ENCODE measurements at regions not wholly inside any gene's neighbourhood (a gene's known extent, or its start where the extent isn't known, plus 50 kb on each side); places are given as distances from the start of the nearest gene placed in this dataset.

DNA sequence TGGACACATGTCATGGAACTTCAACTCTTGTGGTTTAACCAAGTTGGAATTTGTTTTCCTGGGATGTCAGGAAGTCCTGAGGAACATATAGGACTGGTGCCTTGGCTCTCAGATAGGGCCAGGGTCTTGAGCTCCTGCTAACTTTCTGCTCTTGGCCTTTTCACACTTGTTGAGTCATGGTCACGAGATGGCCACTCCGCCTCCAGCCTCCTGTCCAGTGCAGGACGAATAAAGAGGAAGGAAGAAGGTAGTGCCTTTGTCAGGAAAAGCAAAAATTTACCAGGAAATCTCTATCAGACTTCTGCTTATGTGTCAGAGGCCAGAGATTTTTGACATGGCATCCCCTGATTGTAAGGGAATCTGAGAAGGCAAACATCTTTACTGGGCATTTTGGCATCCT, 89.1 kb upstream of the ARHGAP20 start:
- no peaks in the 10 kb centered on the region for H3K9me3 ChIP-seq (ENCODE audit: control insufficient read depth, insufficient read depth, low read length)
- H3K36me3 ChIP-seq (ENCODE audit: control insufficient read depth, insufficient read depth, low read length) = no peaks in the 10 kb centered on the region
- no peak overlapping the region for H3K27ac ChIP-seq (ENCODE audit: low read length)
- intact Hi-C loops (cut with micrococcal nuclease) = no loop called here
- no peaks in the 10 kb centered on the region for H3K27me3 Mint-ChIP-seq (ENCODE audit: low read depth in 2 of 2)
- H3K36me3 Mint-ChIP-seq = no peaks in the 10 kb centered on the region
- H3K4me3 Mint-ChIP-seq = no peak overlapping the region
- WGBS (ENCODE audit: insufficient coverage) = 73% methylated on average over 3 of the region's 3 CpGs
- no peak for DNase-seq
- no peaks in the 10 kb centered on the region for H3K9me3 Mint-ChIP-seq
- H3K27me3 ChIP-seq (ENCODE audit: control insufficient read depth, insufficient read depth, low read length) = no peaks in the 10 kb centered on the region
- ATAC-seq = no peak
- H3K4me1 ChIP-seq (ENCODE audit: control insufficient read depth, insufficient read depth, low read length) = peaks cover 8% of the 10 kb centered on the region
- H3K27ac Mint-ChIP-seq = no peak overlapping the region
- TF ChIP-seq, protein P1, sequence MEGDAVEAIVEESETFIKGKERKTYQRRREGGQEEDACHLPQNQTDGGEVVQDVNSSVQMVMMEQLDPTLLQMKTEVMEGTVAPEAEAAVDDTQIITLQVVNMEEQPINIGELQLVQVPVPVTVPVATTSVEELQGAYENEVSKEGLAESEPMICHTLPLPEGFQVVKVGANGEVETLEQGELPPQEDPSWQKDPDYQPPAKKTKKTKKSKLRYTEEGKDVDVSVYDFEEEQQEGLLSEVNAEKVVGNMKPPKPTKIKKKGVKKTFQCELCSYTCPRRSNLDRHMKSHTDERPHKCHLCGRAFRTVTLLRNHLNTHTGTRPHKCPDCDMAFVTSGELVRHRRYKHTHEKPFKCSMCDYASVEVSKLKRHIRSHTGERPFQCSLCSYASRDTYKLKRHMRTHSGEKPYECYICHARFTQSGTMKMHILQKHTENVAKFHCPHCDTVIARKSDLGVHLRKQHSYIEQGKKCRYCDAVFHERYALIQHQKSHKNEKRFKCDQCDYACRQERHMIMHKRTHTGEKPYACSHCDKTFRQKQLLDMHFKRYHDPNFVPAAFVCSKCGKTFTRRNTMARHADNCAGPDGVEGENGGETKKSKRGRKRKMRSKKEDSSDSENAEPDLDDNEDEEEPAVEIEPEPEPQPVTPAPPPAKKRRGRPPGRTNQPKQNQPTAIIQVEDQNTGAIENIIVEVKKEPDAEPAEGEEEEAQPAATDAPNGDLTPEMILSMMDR (IDR thresholded peaks at IDR 0.05) = no peak
- no peaks in the 10 kb centered on the region for H3K4me1 Mint-ChIP-seq
- H3K4me3 ChIP-seq (ENCODE audit: low read length) = no peak overlapping the region

DNA sequence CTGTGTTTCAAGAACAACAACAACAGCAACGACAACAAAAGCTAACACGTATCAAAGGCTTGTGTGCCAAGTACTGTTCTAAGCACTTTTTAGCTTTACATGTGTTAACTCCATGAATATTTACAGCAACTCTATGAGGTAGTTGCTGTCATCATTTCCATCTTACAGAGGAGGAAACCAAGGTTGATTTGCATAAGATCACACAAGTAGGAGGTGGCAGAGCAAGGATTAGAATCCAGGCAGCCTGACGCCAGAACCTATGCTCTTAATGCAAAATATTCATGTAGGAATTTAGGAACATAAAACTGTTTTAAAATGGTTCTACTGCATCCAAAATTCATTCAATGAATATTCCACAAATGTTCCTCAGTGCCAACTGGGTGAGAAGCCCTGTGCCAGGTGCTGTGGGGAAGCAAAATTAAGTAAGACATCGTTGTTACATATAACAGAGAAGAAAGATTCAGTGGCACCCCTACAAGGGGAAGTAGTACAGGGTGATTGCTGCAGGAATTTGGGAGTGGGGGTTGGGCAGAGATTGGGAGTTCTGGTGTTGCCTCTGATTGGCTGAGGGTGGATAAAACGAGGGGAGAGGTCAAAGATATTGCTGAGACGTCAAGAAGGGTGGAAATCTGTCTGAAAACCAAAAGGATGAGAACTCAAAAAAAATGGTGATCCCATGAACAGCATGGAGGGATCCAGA, 86.1 kb upstream of the ARHGAP20 start:
- Mint-ChIP-seq H3K4me1 (no peaks in the 10 kb centered on the region), H3K4me3 (no peak overlapping the region), H3K36me3 (no peaks in the 10 kb centered on the region), H3K9me3 (no peaks in the 10 kb centered on the region), H3K27ac (no peak overlapping the region), H3K27me3 (ENCODE audit: low read depth in 2 of 2) (no peaks in the 10 kb centered on the region)
- DNase-seq (no peak), ATAC-seq (no peak)
- H3K4me1 ChIP-seq (ENCODE audit: control insufficient read depth, insufficient read depth, low read length) = peaks cover 8% of the 10 kb centered on the region
- 49% methylated on average over 6 of the region's 6 CpGs for WGBS (ENCODE audit: insufficient coverage)
- TF ChIP-seq, protein P1 (IDR thresholded peaks at IDR 0.05) = no peak
- no peak overlapping the region for H3K27ac ChIP-seq (ENCODE audit: low read length)
- no peaks in the 10 kb centered on the region for H3K36me3 ChIP-seq (ENCODE audit: control insufficient read depth, insufficient read depth, low read length)
- intact Hi-C loops (cut with micrococcal nuclease) = no loop called here
- H3K9me3 ChIP-seq (ENCODE audit: control insufficient read depth, insufficient read depth, low read length) = no peaks in the 10 kb centered on the region
- no peak overlapping the region for H3K4me3 ChIP-seq (ENCODE audit: low read length)
- H3K27me3 ChIP-seq (ENCODE audit: control insufficient read depth, insufficient read depth, low read length) = no peaks in the 10 kb centered on the region

DNA sequence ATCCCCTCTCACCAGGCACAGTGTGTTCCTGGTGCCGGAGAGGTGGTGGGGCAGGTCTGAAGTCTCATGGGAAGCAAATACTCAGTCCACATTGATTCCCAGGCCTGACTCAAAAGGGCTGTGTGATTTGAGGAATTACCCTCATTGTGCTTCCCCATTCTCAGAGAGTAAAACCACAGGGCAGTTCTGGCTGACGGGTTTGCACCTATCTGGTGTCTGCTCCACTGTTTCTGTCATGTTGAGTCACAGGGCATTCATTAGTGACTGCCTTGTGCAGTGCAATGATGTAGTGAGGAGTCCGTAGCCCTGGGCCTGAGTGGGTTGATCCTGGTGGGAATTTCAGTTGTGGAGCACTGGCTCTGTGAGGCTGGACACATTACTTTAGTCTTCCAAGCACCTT, 85.2 kb upstream of the ARHGAP20 start:
- peak in 1 of 2 donors; percentile 6 for DNase-seq

More for the DNA sequence above, 85.2 kb upstream of the ARHGAP20 start:
- H3K27me3 Mint-ChIP-seq (ENCODE audit: low read depth in 2 of 2) = peaks cover 0 to 2% of the 10 kb centered on the region in 2 donors
- intact Hi-C loops (cut with micrococcal nuclease) = no loop called here
- peak in 2 of 3 donors; percentile 35 to 53 for ATAC-seq
- H3K4me3 Mint-ChIP-seq = no peak overlapping the region
- Histone ChIP-seq H3K27me3 (ENCODE audit: control insufficient read depth, insufficient read depth, low read length) (no peaks in the 10 kb centered on the region), H3K36me3 (ENCODE audit: control insufficient read depth, insufficient read depth, low read length) (no peaks in the 10 kb centered on the region), H3K4me3 (ENCODE audit: low read length) (no peak overlapping the region), H3K27ac (ENCODE audit: low read length) (no peak overlapping the region), H3K4me1 (ENCODE audit: control insufficient read depth, insufficient read depth, low read length) (peaks cover 8% of the 10 kb centered on the region), H3K9me3 (ENCODE audit: control insufficient read depth, insufficient read depth, low read length) (no peaks in the 10 kb centered on the region)
- no peaks in the 10 kb centered on the region for H3K4me1 Mint-ChIP-seq
- no peaks in the 10 kb centered on the region for H3K36me3 Mint-ChIP-seq
- no peaks in the 10 kb centered on the region for H3K9me3 Mint-ChIP-seq
- H3K27ac Mint-ChIP-seq = no peak overlapping the region
- 38% methylated on average over 2 of the region's 3 CpGs for WGBS (ENCODE audit: insufficient coverage)
- TF ChIP-seq, protein P1 (IDR thresholded peaks at IDR 0.05) = no peak
